Uterus (tissue), 3 donors: ENCODE measurements at regions not wholly inside any gene's neighbourhood (a gene's known extent, or its start where the extent isn't known, plus 50 kb on each side); places are given as distances from the start of the nearest gene placed in this dataset.

Experiments
- DNase-seq, 2 donors: peaks; one replicate each; pipeline ENCODE4 v3.0.0-alpha.2; 2019 to 2020
- H3K27ac ChIP-seq, 2 donors: fragments of 200-600 bp; sonication (generic); 1 replicate in 1 of 2; 2 replicates in 1 of 2; pipeline ENCODE4 v1.5.1; 2016 to 2018
- H3K27me3 ChIP-seq, 2 donors: fragments of 200-600 bp; sonication (generic); one replicate each; pipeline ENCODE4 v1.5.1; 2018 to 2019; ENCODE audit warnings: control low read depth in 1 of 2
- H3K36me3 ChIP-seq, 2 donors: fragments of 200-600 bp; sonication (generic); one replicate each; pipeline ENCODE4 v1.5.1; 2019; ENCODE audit warnings: control low read depth in 1 of 2
- H3K4me1 ChIP-seq, 2 donors: fragments of 200-600 bp; sonication (generic); one replicate each; pipeline ENCODE4 v1.5.1; 2018 to 2019; ENCODE audit warnings: control low read depth in 1 of 2
- H3K4me3 ChIP-seq, 2 donors: fragments of 200-600 bp; sonication (generic); 1 replicate in 1 of 2; 2 replicates in 1 of 2; pipeline ENCODE4 v1.5.1; 2018 to 2019; ENCODE audit warnings: mild to moderate bottlenecking in 1 of 2
- H3K9me3 ChIP-seq, 2 donors: fragments of 200-600 bp; sonication (generic); one replicate each; pipeline ENCODE4 v1.5.1; 2019; ENCODE audit warnings: control low read depth in 1 of 2
- POLR2A ChIP-seq, 2 donors: fragments of 450-650 bp; IDR thresholded peaks; one replicate each; pipeline ENCODE4 v1.6.1; 2016; ENCODE audit warnings: antibody characterized with exemption in 2 of 2, mild to moderate bottlenecking in 1 of 2, moderate library complexity in 1 of 2
- intact Hi-C: fragments of 100-400 bp; cut with DNase I; formaldehyde crosslinking; loops from one replicate; pipeline ENCODE4 v1.15.1; 2023; ENCODE audit warnings: low total_unique reads
- TF ChIP-seq, protein P1 (sequence below), 4 experiments: fragments of 200-600 bp in 2 of 4; fragments of 450-650 bp in 2 of 4; sonication (generic) in 2 of 4; IDR thresholded peaks; one replicate each; pipeline ENCODE4 v1.5.1; 2016 to 2019; ENCODE audit warnings: antibody characterized with exemption in 4 of 4, mild to moderate bottlenecking in 2 of 4, moderate library complexity in 1 of 4
- donor health status: DM: yes; HTN: yes; CAD: no.

DNA sequence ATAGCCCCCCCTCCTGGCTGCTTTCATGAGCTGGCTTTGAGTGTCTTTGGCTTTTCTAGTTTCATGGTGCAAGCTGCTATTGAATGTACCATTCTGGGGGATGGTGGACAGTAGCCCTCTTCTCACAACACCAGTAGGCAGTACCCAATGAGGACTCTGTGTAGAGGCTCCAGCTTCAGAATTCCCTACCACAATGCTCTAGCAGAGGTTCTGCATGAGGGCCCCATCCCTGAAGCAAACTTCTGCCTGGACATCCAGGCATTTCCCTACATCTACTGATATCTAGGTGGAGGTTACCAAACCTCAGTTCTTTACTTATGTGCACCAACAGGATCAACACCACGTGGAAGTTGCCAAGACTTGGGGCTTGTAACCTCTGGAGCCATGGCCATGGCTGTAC lies 1742.9 kb downstream of the SI start:
- H3K36me3 ChIP-seq: no peaks in the 10 kb centered on the region
- no peaks in the 10 kb centered on the region for H3K27me3 ChIP-seq
- TF ChIP-seq, protein P1, sequence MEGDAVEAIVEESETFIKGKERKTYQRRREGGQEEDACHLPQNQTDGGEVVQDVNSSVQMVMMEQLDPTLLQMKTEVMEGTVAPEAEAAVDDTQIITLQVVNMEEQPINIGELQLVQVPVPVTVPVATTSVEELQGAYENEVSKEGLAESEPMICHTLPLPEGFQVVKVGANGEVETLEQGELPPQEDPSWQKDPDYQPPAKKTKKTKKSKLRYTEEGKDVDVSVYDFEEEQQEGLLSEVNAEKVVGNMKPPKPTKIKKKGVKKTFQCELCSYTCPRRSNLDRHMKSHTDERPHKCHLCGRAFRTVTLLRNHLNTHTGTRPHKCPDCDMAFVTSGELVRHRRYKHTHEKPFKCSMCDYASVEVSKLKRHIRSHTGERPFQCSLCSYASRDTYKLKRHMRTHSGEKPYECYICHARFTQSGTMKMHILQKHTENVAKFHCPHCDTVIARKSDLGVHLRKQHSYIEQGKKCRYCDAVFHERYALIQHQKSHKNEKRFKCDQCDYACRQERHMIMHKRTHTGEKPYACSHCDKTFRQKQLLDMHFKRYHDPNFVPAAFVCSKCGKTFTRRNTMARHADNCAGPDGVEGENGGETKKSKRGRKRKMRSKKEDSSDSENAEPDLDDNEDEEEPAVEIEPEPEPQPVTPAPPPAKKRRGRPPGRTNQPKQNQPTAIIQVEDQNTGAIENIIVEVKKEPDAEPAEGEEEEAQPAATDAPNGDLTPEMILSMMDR (IDR thresholded peaks at IDR 0.05): no peak
- no peak for TF ChIP-seq POLR2A (IDR thresholded peaks at IDR 0.05)
- no peaks in the 10 kb centered on the region for H3K4me1 ChIP-seq
- no peaks in the 10 kb centered on the region for H3K9me3 ChIP-seq
- intact Hi-C loops: no loop called here
- H3K27ac ChIP-seq: no peak overlapping the region
- no peak for DNase-seq
- H3K4me3 ChIP-seq: no peak overlapping the region

DNA sequence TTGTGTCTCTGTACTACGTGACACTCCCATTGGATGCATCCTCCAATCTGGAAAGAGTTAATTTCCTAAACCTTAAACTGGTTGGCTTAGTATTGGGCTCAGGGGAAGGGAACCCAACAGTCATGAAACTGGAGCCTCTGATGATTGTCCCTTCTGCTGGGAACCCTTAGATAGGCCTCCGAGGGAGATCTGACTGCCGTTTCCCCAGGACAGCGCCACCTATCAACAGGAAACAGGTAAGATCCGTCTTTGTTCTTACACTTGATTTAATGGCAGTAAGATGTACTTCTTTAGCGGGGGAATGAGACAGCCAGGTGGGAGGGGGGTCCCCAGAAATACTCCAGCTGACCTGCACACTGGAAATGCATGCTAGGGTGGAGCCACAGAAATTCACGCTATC lies 1749.6 kb downstream of the SI start:
- peaks cover 0 to 6% of the 10 kb centered on the region in 2 donors for H3K9me3 ChIP-seq
- no peaks in the 10 kb centered on the region for H3K27me3 ChIP-seq
- intact Hi-C loops: no loop called here
- no peak for DNase-seq
- H3K36me3 ChIP-seq: no peaks in the 10 kb centered on the region
- H3K4me1 ChIP-seq: no peaks in the 10 kb centered on the region
- no peak overlapping the region for H3K27ac ChIP-seq
- no peak for TF ChIP-seq POLR2A (IDR thresholded peaks at IDR 0.05)
- TF ChIP-seq, protein P1 (IDR thresholded peaks at IDR 0.05): no peak
- no peak overlapping the region for H3K4me3 ChIP-seq

DNA sequence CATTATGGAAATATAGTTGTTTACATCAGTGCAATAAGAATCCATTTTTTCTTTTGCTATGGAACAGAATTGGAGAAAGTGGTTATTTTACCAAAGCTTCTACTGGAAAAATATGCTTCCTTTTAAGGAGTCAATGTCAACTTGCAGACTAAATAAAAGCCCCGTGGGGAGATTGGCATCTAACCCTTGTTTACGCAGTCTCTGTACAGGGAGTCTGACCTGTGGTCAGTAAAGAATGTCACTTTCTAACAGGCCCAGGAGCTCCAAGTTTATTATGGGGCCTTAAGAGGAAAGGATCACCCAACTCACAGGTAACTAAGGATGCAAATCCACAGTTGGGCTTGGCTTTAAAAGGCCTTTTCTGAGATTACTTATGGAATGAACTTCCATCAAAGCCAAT lies 1751.2 kb downstream of the SI start:
- H3K4me3 ChIP-seq: no peak overlapping the region
- TF ChIP-seq POLR2A (IDR thresholded peaks at IDR 0.05): no peak
- TF ChIP-seq, protein P1 (IDR thresholded peaks at IDR 0.05): no peak
- H3K27ac ChIP-seq: no peak overlapping the region
- peaks cover 0 to 6% of the 10 kb centered on the region in 2 donors for H3K9me3 ChIP-seq
- H3K36me3 ChIP-seq: no peaks in the 10 kb centered on the region
- DNase-seq: no peak
- H3K27me3 ChIP-seq: no peaks in the 10 kb centered on the region
- intact Hi-C loops: no loop called here
- no peaks in the 10 kb centered on the region for H3K4me1 ChIP-seq

DNA sequence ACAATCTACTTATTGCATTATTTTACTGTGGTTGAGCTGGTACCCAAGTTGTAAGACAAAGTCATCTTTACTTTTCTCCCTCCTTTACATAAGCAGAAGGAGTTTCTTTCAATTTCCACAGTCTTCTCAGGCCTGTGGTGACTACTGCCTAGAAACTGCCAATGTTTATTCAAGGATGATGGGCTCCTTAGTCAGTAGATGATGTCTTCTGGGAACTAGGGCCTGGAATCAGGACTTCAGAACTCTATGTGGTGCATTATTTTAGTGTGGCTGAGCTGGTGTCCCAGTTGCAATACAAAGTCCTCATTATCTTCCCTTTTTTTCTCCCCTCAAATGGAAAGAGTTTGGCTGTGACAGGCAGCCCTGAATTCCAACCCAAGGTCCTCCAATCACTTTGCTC lies 1762.5 kb downstream of the SI start:
- TF ChIP-seq POLR2A (IDR thresholded peaks at IDR 0.05): no peak
- TF ChIP-seq, protein P1 (IDR thresholded peaks at IDR 0.05): no peak
- Histone ChIP-seq H3K36me3 (no peaks in the 10 kb centered on the region), H3K4me3 (no peak overlapping the region), H3K27ac (no peak overlapping the region), H3K27me3 (no peaks in the 10 kb centered on the region), H3K9me3 (no peaks in the 10 kb centered on the region), H3K4me1 (no peaks in the 10 kb centered on the region)
- intact Hi-C loops: no loop called here
- DNase-seq: no peak

DNA sequence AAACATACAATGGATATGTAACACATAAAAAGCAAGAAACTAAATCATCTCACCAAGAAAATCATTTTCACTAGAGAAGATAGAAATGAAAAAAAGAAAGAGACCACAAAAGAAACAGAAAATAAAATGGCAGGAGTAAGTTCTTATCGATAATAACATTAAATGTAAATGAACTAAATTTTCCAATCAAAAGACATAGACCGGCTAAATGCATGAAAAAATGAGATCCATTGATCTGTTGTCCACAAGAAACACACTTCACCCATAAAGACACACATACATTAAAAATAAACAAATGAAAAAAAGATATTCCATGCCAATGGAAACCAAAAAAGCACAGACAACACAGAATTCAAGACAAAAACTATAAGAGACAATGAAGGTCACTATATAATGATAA lies 1771.9 kb downstream of the SI start:
- H3K27ac ChIP-seq: no peak overlapping the region

More for the DNA sequence above, 1771.9 kb downstream of the SI start:
- H3K9me3 ChIP-seq: no peaks in the 10 kb centered on the region
- no peaks in the 10 kb centered on the region for H3K27me3 ChIP-seq
- H3K36me3 ChIP-seq: no peaks in the 10 kb centered on the region
- no peak overlapping the region for H3K4me3 ChIP-seq
- TF ChIP-seq POLR2A (IDR thresholded peaks at IDR 0.05): no peak
- TF ChIP-seq, protein P1 (IDR thresholded peaks at IDR 0.05): no peak
- no peak for DNase-seq
- H3K4me1 ChIP-seq: no peaks in the 10 kb centered on the region
- intact Hi-C loops: no loop called here
